ENCODE measurements at regions not wholly inside any gene's neighbourhood (a gene's known extent, or its start where the extent isn't known, plus 50 kb on each side); places are given as distances from the start of the nearest gene placed in this dataset.

- TF ChIP-seq, protein P1, sequence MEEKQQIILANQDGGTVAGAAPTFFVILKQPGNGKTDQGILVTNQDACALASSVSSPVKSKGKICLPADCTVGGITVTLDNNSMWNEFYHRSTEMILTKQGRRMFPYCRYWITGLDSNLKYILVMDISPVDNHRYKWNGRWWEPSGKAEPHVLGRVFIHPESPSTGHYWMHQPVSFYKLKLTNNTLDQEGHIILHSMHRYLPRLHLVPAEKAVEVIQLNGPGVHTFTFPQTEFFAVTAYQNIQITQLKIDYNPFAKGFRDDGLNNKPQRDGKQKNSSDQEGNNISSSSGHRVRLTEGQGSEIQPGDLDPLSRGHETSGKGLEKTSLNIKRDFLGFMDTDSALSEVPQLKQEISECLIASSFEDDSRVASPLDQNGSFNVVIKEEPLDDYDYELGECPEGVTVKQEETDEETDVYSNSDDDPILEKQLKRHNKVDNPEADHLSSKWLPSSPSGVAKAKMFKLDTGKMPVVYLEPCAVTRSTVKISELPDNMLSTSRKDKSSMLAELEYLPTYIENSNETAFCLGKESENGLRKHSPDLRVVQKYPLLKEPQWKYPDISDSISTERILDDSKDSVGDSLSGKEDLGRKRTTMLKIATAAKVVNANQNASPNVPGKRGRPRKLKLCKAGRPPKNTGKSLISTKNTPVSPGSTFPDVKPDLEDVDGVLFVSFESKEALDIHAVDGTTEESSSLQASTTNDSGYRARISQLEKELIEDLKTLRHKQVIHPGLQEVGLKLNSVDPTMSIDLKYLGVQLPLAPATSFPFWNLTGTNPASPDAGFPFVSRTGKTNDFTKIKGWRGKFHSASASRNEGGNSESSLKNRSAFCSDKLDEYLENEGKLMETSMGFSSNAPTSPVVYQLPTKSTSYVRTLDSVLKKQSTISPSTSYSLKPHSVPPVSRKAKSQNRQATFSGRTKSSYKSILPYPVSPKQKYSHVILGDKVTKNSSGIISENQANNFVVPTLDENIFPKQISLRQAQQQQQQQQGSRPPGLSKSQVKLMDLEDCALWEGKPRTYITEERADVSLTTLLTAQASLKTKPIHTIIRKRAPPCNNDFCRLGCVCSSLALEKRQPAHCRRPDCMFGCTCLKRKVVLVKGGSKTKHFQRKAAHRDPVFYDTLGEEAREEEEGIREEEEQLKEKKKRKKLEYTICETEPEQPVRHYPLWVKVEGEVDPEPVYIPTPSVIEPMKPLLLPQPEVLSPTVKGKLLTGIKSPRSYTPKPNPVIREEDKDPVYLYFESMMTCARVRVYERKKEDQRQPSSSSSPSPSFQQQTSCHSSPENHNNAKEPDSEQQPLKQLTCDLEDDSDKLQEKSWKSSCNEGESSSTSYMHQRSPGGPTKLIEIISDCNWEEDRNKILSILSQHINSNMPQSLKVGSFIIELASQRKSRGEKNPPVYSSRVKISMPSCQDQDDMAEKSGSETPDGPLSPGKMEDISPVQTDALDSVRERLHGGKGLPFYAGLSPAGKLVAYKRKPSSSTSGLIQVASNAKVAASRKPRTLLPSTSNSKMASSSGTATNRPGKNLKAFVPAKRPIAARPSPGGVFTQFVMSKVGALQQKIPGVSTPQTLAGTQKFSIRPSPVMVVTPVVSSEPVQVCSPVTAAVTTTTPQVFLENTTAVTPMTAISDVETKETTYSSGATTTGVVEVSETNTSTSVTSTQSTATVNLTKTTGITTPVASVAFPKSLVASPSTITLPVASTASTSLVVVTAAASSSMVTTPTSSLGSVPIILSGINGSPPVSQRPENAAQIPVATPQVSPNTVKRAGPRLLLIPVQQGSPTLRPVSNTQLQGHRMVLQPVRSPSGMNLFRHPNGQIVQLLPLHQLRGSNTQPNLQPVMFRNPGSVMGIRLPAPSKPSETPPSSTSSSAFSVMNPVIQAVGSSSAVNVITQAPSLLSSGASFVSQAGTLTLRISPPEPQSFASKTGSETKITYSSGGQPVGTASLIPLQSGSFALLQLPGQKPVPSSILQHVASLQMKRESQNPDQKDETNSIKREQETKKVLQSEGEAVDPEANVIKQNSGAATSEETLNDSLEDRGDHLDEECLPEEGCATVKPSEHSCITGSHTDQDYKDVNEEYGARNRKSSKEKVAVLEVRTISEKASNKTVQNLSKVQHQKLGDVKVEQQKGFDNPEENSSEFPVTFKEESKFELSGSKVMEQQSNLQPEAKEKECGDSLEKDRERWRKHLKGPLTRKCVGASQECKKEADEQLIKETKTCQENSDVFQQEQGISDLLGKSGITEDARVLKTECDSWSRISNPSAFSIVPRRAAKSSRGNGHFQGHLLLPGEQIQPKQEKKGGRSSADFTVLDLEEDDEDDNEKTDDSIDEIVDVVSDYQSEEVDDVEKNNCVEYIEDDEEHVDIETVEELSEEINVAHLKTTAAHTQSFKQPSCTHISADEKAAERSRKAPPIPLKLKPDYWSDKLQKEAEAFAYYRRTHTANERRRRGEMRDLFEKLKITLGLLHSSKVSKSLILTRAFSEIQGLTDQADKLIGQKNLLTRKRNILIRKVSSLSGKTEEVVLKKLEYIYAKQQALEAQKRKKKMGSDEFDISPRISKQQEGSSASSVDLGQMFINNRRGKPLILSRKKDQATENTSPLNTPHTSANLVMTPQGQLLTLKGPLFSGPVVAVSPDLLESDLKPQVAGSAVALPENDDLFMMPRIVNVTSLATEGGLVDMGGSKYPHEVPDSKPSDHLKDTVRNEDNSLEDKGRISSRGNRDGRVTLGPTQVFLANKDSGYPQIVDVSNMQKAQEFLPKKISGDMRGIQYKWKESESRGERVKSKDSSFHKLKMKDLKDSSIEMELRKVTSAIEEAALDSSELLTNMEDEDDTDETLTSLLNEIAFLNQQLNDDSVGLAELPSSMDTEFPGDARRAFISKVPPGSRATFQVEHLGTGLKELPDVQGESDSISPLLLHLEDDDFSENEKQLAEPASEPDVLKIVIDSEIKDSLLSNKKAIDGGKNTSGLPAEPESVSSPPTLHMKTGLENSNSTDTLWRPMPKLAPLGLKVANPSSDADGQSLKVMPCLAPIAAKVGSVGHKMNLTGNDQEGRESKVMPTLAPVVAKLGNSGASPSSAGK (IDR thresholded peaks at IDR 0.05): no peak
Observed at GRCh38 chr2:20501974-20502373, 55.1 kb downstream of the RHOB start (continued).
